CD14-positive monocyte (primary cell): ENCODE measurements at regions not wholly inside any gene's neighbourhood (a gene's known extent, or its start where the extent isn't known, plus 50 kb on each side); places are given as distances from the start of the nearest gene placed in this dataset.

Experiments used
- DNase-seq, 3 donors: peaks; one replicate each; pipeline ENCODE4 v3.0.0-alpha.2; 2011 to 2022
- H2AFZ ChIP-seq: 2 replicates; pipeline ENCODE4 v1.6.0; 2012; ENCODE audit warnings: mild to moderate bottlenecking, low read depth, low read length, inconsistent platforms; ENCODE audit not compliant: insufficient read depth, poor library complexity, severe bottlenecking
- H3K27ac ChIP-seq, 2 donors: 1 replicate in 1 of 2; 2 replicates in 1 of 2; pipeline ENCODE4 v1.5.1; 2012 to 2013; ENCODE audit warnings: low read length in 2 of 2, control low read depth in 1 of 2, inconsistent platforms in 1 of 2, low read depth in 1 of 2, mild to moderate bottlenecking in 1 of 2
- H3K27me3 ChIP-seq, 2 donors: one replicate each; pipeline versions ENCODE4 v1.6.0 to v1.6.1; 2011 to 2013; ENCODE audit warnings: low read length in 2 of 2; ENCODE audit not compliant: control insufficient read depth in 2 of 2, insufficient read depth in 2 of 2
- H3K36me3 ChIP-seq, 2 donors: replicated peaks in 1 of 2; 1 replicate in 1 of 2; 2 replicates in 1 of 2; pipeline versions ENCODE4 v1.5.1 to v1.6.1; 2012 to 2013; ENCODE audit warnings: low read length in 2 of 2, control low read depth in 1 of 2, inconsistent platforms in 1 of 2, mild to moderate bottlenecking in 1 of 2; ENCODE audit not compliant: insufficient read depth in 2 of 2, control insufficient read depth in 1 of 2
- H3K4me1 ChIP-seq, 2 donors: 1 replicate in 1 of 2; 2 replicates in 1 of 2; pipeline versions ENCODE4 v1.5.1 to v1.6.1; 2012 to 2013; ENCODE audit warnings: low read length in 2 of 2, control low read depth in 1 of 2, inconsistent platforms in 1 of 2, mild to moderate bottlenecking in 1 of 2, moderate library complexity in 1 of 2; ENCODE audit not compliant: insufficient read depth in 2 of 2, control insufficient read depth in 1 of 2
- H3K4me2 ChIP-seq: replicated peaks from 2 replicates; pipeline ENCODE3; 2012; ENCODE audit warnings: low read length, moderate library complexity, mild to moderate bottlenecking; ENCODE audit not compliant: poor library complexity, severe bottlenecking; ENCODE audit errors: extremely low read depth
- H3K4me3 ChIP-seq, 3 experiments: fragments of 200-600 bp in 1 of 3; sonication (generic) in 1 of 3; replicated peaks in 1 of 3; 1 replicate in 2 of 3; 2 replicates in 1 of 3; pipeline ENCODE4 v1.5.1; 2011 to 2013; ENCODE audit warnings: low read length in 3 of 3, mild to moderate bottlenecking in 3 of 3, control low read depth in 2 of 3, low read depth in 2 of 3, inconsistent platforms in 1 of 3, moderate library complexity in 1 of 3
- H3K79me2 ChIP-seq: 2 replicates; pipeline ENCODE4 v1.6.0; 2012; ENCODE audit warnings: mild to moderate bottlenecking, control low read depth, inconsistent platforms, low read length, moderate library complexity; ENCODE audit not compliant: insufficient read depth
- H3K9ac ChIP-seq: 2 replicates; pipeline ENCODE4 v1.6.0; 2017; ENCODE audit warnings: low read length, mild to moderate bottlenecking; ENCODE audit not compliant: insufficient read depth, poor library complexity, severe bottlenecking
- H3K9me3 ChIP-seq, 2 donors: replicated peaks in 1 of 2; 1 replicate in 1 of 2; 2 replicates in 1 of 2; pipeline versions ENCODE4 v1.5.1 to v1.6.1; 2012 to 2013; ENCODE audit warnings: low read length in 2 of 2, control low read depth in 1 of 2; ENCODE audit not compliant: control insufficient read depth in 1 of 2, insufficient read depth in 1 of 2
- H4K20me1 ChIP-seq: 2 replicates; pipeline ENCODE4 v1.6.0; 2012; ENCODE audit warnings: mild to moderate bottlenecking, low read length, control low read depth, moderate library complexity; ENCODE audit not compliant: insufficient read depth
- H3K27ac Mint-ChIP-seq, 7 donors: one replicate each; pipeline ENCODE4 v1.8.0; 2020; ENCODE audit warnings: mild to moderate bottlenecking in 7 of 7, mixed read lengths in 7 of 7, moderate library complexity in 6 of 7, inconsistent platforms in 2 of 7
- H3K27me3 Mint-ChIP-seq, 3 donors: one replicate each; pipeline ENCODE4 v1.8.0; 2021 to 2022; ENCODE audit warnings: low read depth in 3 of 3, mild to moderate bottlenecking in 3 of 3, mixed read lengths in 3 of 3, moderate library complexity in 3 of 3, inconsistent platforms in 1 of 3
- H3K36me3 Mint-ChIP-seq, 2 donors: one replicate each; pipeline ENCODE4 v1.8.0; 2020; ENCODE audit warnings: mixed read lengths in 2 of 2, inconsistent platforms in 1 of 2, mild to moderate bottlenecking in 1 of 2
- H3K4me1 Mint-ChIP-seq: one replicate; pipeline ENCODE4 v1.8.0; 2020; ENCODE audit warnings: mild to moderate bottlenecking, mixed read lengths
- H3K4me3 Mint-ChIP-seq, 2 donors: one replicate each; pipeline ENCODE4 v1.8.0; 2020; ENCODE audit warnings: mild to moderate bottlenecking in 2 of 2, mixed read lengths in 2 of 2, moderate library complexity in 1 of 2
- H3K9me3 Mint-ChIP-seq, 7 donors: one replicate each; pipeline ENCODE4 v1.8.0; 2020 to 2022; ENCODE audit warnings: mixed read lengths in 7 of 7, mild to moderate bottlenecking in 6 of 7, moderate library complexity in 6 of 7, inconsistent platforms in 2 of 7
- CTCF ChIP-seq: fragments of 200-600 bp; IDR thresholded peaks from one replicate; pipeline ENCODE4 v1.8.0; 2022; ENCODE audit warnings: antibody characterized with exemption, mild to moderate bottlenecking
- WGBS: methylation state at CpG from one replicate; pipeline ENCODE4 v1.1.5; 2013; ENCODE audit warnings: missing lambda C conversion rate; ENCODE audit not compliant: insufficient coverage; 5-methylcytosine and 5-hydroxymethylcytosine counted together
- intact Hi-C, 2 donors: fragments of 100-400 bp; cut with micrococcal nuclease; formaldehyde crosslinking; loops; one replicate each; pipeline versions ENCODE4 v1.15.0 to v1.15.1; 2023

GRCh38 chr10:120018695-120019094 is 126.2 kb downstream of the SEC23IP start:
- no peaks in the 10 kb centered on the region for H3K36me3 ChIP-seq
- Mint-ChIP-seq H3K36me3 (no peaks in the 10 kb centered on the region), H3K4me3 (no peak overlapping the region), H3K9me3 (peaks cover 0 to 4% (median 0%) of the 10 kb centered on the region in 7 donors), H3K4me1 (no peaks in the 10 kb centered on the region), H3K27ac (no peak overlapping the region), H3K27me3 (peaks cover 5 to 10% (median 9%) of the 10 kb centered on the region in 3 donors)
- no peak overlapping the region for H3K9ac ChIP-seq
- no peaks in the 10 kb centered on the region for H3K27me3 ChIP-seq
- H3K4me1 ChIP-seq = no peaks in the 10 kb centered on the region
- no peak overlapping the region for H3K4me2 ChIP-seq
- no peak overlapping the region for H3K4me3 ChIP-seq
- DNase-seq = no peak
- intact Hi-C loops = no loop called here
- H4K20me1 ChIP-seq = no peaks in the 10 kb centered on the region
- no peaks in the 10 kb centered on the region for H3K9me3 ChIP-seq
- WGBS = 100% methylated on average over 1 of the region's 5 CpGs
- H3K27ac ChIP-seq = no peak overlapping the region
- no peak for TF ChIP-seq CTCF
- H3K79me2 ChIP-seq = no peaks in the 10 kb centered on the region
- no peak overlapping the region for H2AFZ ChIP-seq

GRCh38 chr10:120019568-120019967 is 127.0 kb downstream of the SEC23IP start:
- intact Hi-C loops = no loop called here
- Mint-ChIP-seq H3K27ac (no peak overlapping the region), H3K4me3 (no peak overlapping the region), H3K9me3 (peaks cover 0 to 7% (median 0%) of the 10 kb centered on the region in 7 donors), H3K36me3 (no peaks in the 10 kb centered on the region), H3K27me3 (peaks cover 6 to 10% (median 9%) of the 10 kb centered on the region in 3 donors), H3K4me1 (no peaks in the 10 kb centered on the region)
- Histone ChIP-seq H3K4me3 (no peak overlapping the region), H3K79me2 (no peaks in the 10 kb centered on the region), H3K9me3 (no peaks in the 10 kb centered on the region), H3K27me3 (no peaks in the 10 kb centered on the region), H3K27ac (no peak overlapping the region), H3K9ac (no peak overlapping the region), H3K4me1 (no peaks in the 10 kb centered on the region), H3K4me2 (no peak overlapping the region), H3K36me3 (no peaks in the 10 kb centered on the region), H2AFZ (no peak overlapping the region), H4K20me1 (no peaks in the 10 kb centered on the region)
- no peak for TF ChIP-seq CTCF
- no peak for DNase-seq
- WGBS = no CpG with 5 or more reads among the region's 1 CpG
